ENCODE measurements at regions not wholly inside any gene's neighbourhood (a gene's known extent, or its start where the extent isn't known, plus 50 kb on each side); places are given as distances from the start of the nearest gene placed in this dataset.

GRCh38 chrX:87110142-87110541, 407.5 kb upstream of the KLHL4 start:
- Mint-ChIP-seq H3K9me3 (peaks cover 15 to 22% of the 10 kb centered on the region in 2 experiments), H3K27ac (no peak overlapping the region), H3K27me3 (ENCODE audit: low read depth) (no peaks in the 10 kb centered on the region), H3K4me3 (no peak overlapping the region), H3K4me1 (no peaks in the 10 kb centered on the region), H3K36me3 (ENCODE audit: insufficient read depth in 1 of 3, low read depth in 3 of 3) (peaks cover 3 to 11% (median 7%) of the 10 kb centered on the region in 3 experiments; a peak in 6 of 7 replicates)
- no peak overlapping the region for H3K4me2 ChIP-seq (ENCODE audit: insufficient read depth, insufficient read length, low read length)
- H3K18ac ChIP-seq (ENCODE audit: insufficient read length, low read depth, low read length), result no peak overlapping the region
- H3K4ac ChIP-seq (ENCODE audit: low read depth, low read length), result no peak overlapping the region
- no peak overlapping the region for H4K5ac ChIP-seq (ENCODE audit: insufficient read length, low read depth, low read length)
- no peaks in the 10 kb centered on the region for H3K9me3 ChIP-seq (ENCODE audit: control insufficient read depth, low read depth, low read length)
- no peak overlapping the region for H3K14ac ChIP-seq (ENCODE audit: insufficient read depth, low read length)
- H3K27me3 ChIP-seq (ENCODE audit: insufficient read depth, low read length), result no peaks in the 10 kb centered on the region
- no peak overlapping the region for H3K9ac ChIP-seq (ENCODE audit: extremely low read depth, insufficient read length, low read length)
- TF ChIP-seq, protein P1, sequence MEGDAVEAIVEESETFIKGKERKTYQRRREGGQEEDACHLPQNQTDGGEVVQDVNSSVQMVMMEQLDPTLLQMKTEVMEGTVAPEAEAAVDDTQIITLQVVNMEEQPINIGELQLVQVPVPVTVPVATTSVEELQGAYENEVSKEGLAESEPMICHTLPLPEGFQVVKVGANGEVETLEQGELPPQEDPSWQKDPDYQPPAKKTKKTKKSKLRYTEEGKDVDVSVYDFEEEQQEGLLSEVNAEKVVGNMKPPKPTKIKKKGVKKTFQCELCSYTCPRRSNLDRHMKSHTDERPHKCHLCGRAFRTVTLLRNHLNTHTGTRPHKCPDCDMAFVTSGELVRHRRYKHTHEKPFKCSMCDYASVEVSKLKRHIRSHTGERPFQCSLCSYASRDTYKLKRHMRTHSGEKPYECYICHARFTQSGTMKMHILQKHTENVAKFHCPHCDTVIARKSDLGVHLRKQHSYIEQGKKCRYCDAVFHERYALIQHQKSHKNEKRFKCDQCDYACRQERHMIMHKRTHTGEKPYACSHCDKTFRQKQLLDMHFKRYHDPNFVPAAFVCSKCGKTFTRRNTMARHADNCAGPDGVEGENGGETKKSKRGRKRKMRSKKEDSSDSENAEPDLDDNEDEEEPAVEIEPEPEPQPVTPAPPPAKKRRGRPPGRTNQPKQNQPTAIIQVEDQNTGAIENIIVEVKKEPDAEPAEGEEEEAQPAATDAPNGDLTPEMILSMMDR (conservative IDR thresholded peaks at IDR 0.05), result no peak
- H3K79me2 ChIP-seq (ENCODE audit: insufficient read depth, low read length), result no peaks in the 10 kb centered on the region
- no peaks in the 10 kb centered on the region for H4K20me1 ChIP-seq (ENCODE audit: control insufficient read depth, insufficient read depth, insufficient read length)
- no peak overlapping the region for H2AFZ ChIP-seq (ENCODE audit: low read length)
- H2BK15ac ChIP-seq (ENCODE audit: low read depth, low read length), result no peak overlapping the region
- H4K8ac ChIP-seq (replicated peaks; ENCODE audit: insufficient read length, low read depth, low read length), result no peak overlapping the region
- H2BK20ac ChIP-seq (ENCODE audit: low read depth, low read length, poor library complexity, severe bottlenecking), result no peak overlapping the region
- H3K23ac ChIP-seq (ENCODE audit: insufficient read length, low read depth, low read length), result no peak overlapping the region
- no peak overlapping the region for H2BK120ac ChIP-seq (ENCODE audit: low read depth, low read length, poor library complexity, severe bottlenecking)
- H3K23me2 ChIP-seq (ENCODE audit: insufficient read length, low read depth, low read length, poor library complexity, severe bottlenecking), result no peaks in the 10 kb centered on the region
- H3T11ph ChIP-seq (ENCODE audit: low read length), result no peak overlapping the region
- no peak overlapping the region for H2BK12ac ChIP-seq (ENCODE audit: insufficient read length, low read depth, low read length)
- H3K56ac ChIP-seq (ENCODE audit: insufficient read length, low read depth, low read length), result no peak overlapping the region
- H3K4me1 ChIP-seq (ENCODE audit: insufficient read depth, low read length), result no peaks in the 10 kb centered on the region
- H2AK5ac ChIP-seq (ENCODE audit: insufficient read length, low read length), result no peak overlapping the region
- WGBS (ENCODE audit: extremely low coverage, insufficient read length, low lambda C conversion rate), result no CpG with 5 or more reads among the region's 2 CpGs
- no peak overlapping the region for H3K27ac ChIP-seq (ENCODE audit: insufficient read length, low read depth, low read length)
- no peak for DNase-seq
- no peaks in the 10 kb centered on the region for H3K79me1 ChIP-seq (ENCODE audit: insufficient read depth, low read depth, low read length, poor library complexity, severe bottlenecking)
- H2BK5ac ChIP-seq (ENCODE audit: insufficient read length, low read length), result no peak overlapping the region
- H4K91ac ChIP-seq (ENCODE audit: insufficient read length, low read depth, low read length), result no peak overlapping the region

Measured in H9 (cell line).